ENCODE measurements at regions not wholly inside any gene's neighbourhood (a gene's known extent, or its start where the extent isn't known, plus 50 kb on each side); places are given as distances from the start of the nearest gene placed in this dataset.

DNA sequence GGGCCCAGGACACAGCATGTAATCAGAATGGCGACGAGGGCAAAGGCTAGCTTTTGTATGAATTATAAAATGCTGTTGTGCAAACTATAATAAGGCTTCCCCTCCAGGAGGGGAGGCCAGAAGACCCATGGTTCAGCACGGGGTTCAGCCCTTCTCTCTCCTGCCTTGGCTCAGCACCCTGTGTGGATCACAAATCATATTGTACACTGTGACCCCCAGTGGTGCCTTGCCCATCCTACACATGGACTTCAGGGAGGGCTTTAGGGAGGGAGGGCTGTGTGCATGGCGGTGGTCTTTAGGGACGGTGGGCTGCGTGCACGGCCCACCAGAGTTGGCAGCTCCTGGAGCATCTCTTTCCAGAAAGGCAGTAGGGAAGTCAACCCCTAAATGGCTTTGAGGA, 120.8 kb upstream of the TNR start:
- ATAC-seq (replicated peaks in 6 of 8): no peak
- Histone ChIP-seq H3K4me1 (replicated peaks in 1 of 2) (peaks cover 26 to 35% of the 10 kb centered on the region in 2 donors), H3K27ac (no peak overlapping the region), H3K4me3 (no peak overlapping the region)
- in situ Hi-C loops (cut with MboI; ENCODE audit: low pct_unique_long_range_greater_than_20kb in 2 of 9, low sequenced_read_pairs in 9 of 9, unreplicated experiment in 9 of 9): no loop called here
- WGBS, 10 experiments: 38 to 100% (median 86%) methylated on average over 2 to 7 of the region's 7 CpGs; no CpG with 5 or more reads in 5 of the 10 experiments

DNA sequence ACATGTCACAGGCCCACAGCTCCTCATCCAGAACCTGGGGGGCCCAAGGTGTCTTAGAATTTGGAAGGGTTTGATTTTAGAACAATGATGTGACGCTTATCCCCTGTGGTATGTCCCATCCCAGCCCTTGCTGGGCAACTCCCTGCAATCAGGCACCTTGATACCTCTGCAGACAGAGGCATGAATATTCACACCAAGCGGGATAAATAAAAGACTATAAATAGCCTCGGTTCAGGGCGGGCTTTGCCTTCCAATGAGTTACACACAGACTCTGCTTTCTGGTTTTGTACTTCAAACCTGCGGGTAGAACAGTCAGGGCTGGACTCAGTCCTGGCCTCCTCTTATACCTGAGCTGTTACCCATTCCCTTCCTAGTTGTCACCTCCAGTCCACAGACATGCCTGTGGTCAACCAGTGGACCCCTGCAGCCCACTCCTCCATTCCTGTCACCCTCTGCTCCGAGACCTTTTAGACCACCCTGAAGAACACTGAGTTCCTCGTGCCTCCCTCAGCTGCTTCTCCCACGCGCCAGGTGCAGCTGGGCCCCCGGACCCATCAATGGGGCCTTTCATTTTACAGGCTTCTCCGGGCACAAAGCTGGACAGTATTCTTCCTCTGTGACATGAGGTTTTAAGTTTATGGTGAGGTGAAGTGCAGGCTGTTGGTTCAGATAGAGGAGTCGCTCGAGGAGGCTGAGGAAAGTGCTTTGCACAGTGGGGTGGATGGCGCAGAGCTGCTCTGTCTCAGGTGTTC, 120.1 kb upstream of the TNR start:
- peaks cover 26 to 35% of the 10 kb centered on the region in 2 donors for H3K4me1 ChIP-seq (replicated peaks in 1 of 2)
- H3K27ac ChIP-seq: no peak overlapping the region
- 65 to 95% (median 88%) methylated on average over 3 to 13 of the region's 14 CpGs; no CpG with 5 or more reads in 3 of the 10 experiments for WGBS, 10 experiments
- in situ Hi-C loops (cut with MboI; ENCODE audit: low pct_unique_long_range_greater_than_20kb in 2 of 9, low sequenced_read_pairs in 9 of 9, unreplicated experiment in 9 of 9): no loop called here
- no peak overlapping the region for H3K4me3 ChIP-seq
- peak in 7 of 8 experiments; percentile 23 to 54 (median 38) for ATAC-seq (replicated peaks in 6 of 8)

DNA sequence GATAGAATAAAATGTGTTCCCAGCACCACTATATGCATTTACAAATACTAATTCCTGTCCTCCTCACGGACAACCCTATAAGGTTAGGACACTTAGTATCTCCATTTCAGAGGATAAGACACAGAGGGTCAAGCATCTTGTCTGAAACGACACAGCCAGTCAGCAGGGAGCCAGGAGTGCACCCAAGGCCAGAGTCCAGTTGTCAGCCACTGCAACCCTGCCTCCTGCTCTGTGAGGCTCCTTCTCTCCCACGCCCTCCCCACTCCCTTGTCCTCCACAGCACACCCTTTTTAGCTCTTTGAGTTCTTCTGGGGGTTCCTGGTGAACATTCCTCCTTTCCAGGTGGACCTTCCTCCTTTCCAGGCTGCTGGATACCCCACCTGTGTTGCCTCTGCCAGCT, 119.0 kb upstream of the TNR start:
- 17 to 94% (median 79%) methylated on average over 1 to 3 of the region's 3 CpGs; no CpG with 5 or more reads in 3 of the 10 experiments for WGBS, 10 experiments
- H3K4me3 ChIP-seq: no peak overlapping the region
- peaks cover 33 to 41% of the 10 kb centered on the region in 2 donors for H3K4me1 ChIP-seq (replicated peaks in 1 of 2)
- H3K27ac ChIP-seq: no peak overlapping the region
- in situ Hi-C loops (cut with MboI; ENCODE audit: low pct_unique_long_range_greater_than_20kb in 2 of 9, low sequenced_read_pairs in 9 of 9, unreplicated experiment in 9 of 9): no loop called here
- no peak for ATAC-seq (replicated peaks in 6 of 8)

DNA sequence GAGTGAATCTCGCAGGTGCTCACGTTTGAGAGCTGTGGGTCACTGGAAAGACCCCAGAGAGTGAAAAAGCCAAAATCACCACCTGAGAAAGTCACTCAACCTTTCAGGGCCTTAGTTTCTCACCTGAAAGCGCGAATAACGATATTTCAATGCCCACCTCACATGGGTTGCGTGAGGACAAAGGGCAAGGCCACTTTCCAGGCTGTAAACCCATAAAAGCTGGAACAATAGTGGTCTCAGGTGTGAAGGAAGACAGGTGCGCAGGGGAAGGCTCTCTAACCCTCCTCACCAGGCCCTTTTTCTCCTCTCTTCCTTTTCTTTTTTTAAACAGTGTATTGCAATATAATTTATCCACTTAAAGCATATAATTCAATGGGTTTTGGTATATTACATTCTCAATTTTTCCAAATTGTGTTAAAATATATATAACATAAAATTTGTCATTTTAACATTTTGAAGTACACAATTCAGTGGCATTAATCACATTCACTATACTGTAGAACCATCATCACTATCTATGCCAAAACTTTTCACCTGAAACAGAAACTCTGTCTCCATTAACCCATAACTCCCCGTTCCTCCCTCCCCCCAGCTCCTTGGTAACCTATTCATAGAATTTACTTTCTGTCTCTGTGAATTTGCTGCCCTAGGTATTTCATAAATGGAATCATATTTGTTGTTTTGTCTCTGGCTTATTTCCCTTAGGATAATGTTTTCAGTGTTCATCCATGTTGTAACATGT, 118.4 kb upstream of the TNR start:
- no peak overlapping the region for H3K4me3 ChIP-seq
- H3K27ac ChIP-seq: no peak overlapping the region
- in situ Hi-C loops (cut with MboI; ENCODE audit: low pct_unique_long_range_greater_than_20kb in 2 of 9, low sequenced_read_pairs in 9 of 9, unreplicated experiment in 9 of 9): no loop called here
- peaks cover 31 to 46% of the 10 kb centered on the region in 2 donors for H3K4me1 ChIP-seq (replicated peaks in 1 of 2)
- 0 to 90% (median 65%) methylated on average over 1 to 8 of the region's 8 CpGs for WGBS, 10 experiments
- no peak for ATAC-seq (replicated peaks in 6 of 8)

DNA sequence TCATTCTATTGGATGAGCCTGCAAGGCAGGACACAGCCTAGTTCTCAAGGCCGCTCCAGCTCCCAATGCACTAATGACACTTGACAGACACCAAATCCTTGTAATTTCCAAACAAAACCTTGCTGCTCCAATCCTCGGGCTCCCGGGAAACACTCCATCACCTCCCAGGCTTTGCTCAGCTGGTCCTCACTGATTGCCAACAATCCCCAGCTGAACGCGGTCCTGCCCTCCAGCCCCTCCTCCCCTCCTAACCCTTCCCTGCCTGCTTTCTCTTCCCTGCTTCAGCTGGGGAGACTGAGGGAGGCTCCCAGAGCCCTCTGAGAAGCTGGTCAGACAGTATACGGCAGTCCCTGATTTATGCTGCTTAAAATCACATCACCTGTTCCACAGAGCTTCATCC, 114.4 kb upstream of the TNR start:
- peaks cover 7 to 11% of the 10 kb centered on the region in 2 donors for H3K4me1 ChIP-seq (replicated peaks in 1 of 2)
- H3K4me3 ChIP-seq: no peak overlapping the region
- 0 to 80% (median 24%) methylated on average over 1 to 6 of the region's 6 CpGs; no CpG with 5 or more reads in 2 of the 10 experiments for WGBS, 10 experiments
- ATAC-seq (replicated peaks in 6 of 8): peak in 5 of 8 experiments; percentile 50 to 83 (median 76)
- no peak overlapping the region for H3K27ac ChIP-seq
- in situ Hi-C loops (cut with MboI; ENCODE audit: low pct_unique_long_range_greater_than_20kb in 2 of 9, low sequenced_read_pairs in 9 of 9, unreplicated experiment in 9 of 9): no loop called here

DNA sequence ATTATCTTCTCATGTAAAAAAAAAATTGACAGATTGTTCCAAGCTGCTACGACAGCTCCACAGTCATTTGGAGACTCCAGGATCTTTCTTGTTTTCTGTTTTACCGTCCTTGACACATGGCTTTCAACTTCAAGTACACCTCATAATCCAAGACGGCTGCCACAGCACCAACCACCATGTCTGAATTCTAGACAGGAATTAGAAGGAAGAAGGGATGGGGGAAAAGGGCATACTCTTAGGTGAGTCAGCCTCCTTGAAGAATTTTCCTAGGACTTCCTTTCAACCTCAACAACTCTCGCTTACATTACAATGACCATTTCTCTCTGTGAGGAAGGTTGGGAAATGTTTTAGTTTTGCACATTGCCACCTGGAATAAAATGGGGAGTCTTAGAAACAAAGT, 110.3 kb upstream of the TNR start:
- H3K4me3 ChIP-seq: no peak overlapping the region
- in situ Hi-C loops (cut with MboI; ENCODE audit: low pct_unique_long_range_greater_than_20kb in 2 of 9, low sequenced_read_pairs in 9 of 9, unreplicated experiment in 9 of 9): no loop called here
- 13 to 100% (median 83%) methylated on average over 1 to 4 of the region's 4 CpGs; no CpG with 5 or more reads in 1 of the 10 experiments for WGBS, 10 experiments
- H3K4me1 ChIP-seq (replicated peaks in 1 of 2): peaks cover 7 to 11% of the 10 kb centered on the region in 2 donors
- no peak overlapping the region for H3K27ac ChIP-seq
- ATAC-seq (replicated peaks in 6 of 8): no peak

DNA sequence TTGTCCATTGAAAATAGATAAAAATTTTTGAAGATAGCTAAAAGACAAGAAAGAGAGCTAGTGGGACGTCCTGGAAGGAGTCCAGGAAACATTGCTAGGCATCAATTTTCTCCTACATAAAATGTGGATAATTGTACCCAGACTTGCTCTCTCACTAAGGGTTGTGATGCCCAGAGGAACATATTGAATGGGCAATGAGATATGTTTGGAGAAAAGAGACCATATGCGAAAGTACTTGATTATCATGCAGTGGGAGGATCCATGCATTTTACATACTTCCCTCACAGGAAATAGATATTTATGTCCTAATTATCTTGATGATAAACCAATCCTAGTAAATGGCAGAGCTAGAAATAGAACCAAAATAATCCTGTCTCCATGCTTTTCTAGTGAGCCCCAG, 108.4 kb upstream of the TNR start:
- in situ Hi-C loops (cut with MboI; ENCODE audit: low pct_unique_long_range_greater_than_20kb in 2 of 9, low sequenced_read_pairs in 9 of 9, unreplicated experiment in 9 of 9): no loop called here
- Histone ChIP-seq H3K4me1 (replicated peaks in 1 of 2) (no peaks in the 10 kb centered on the region), H3K4me3 (no peak overlapping the region), H3K27ac (no peak overlapping the region)
- ATAC-seq (replicated peaks in 6 of 8): no peak
- 4 to 100% (median 85%) methylated on average over 1 to 2 of the region's 2 CpGs for WGBS, 10 experiments

DNA sequence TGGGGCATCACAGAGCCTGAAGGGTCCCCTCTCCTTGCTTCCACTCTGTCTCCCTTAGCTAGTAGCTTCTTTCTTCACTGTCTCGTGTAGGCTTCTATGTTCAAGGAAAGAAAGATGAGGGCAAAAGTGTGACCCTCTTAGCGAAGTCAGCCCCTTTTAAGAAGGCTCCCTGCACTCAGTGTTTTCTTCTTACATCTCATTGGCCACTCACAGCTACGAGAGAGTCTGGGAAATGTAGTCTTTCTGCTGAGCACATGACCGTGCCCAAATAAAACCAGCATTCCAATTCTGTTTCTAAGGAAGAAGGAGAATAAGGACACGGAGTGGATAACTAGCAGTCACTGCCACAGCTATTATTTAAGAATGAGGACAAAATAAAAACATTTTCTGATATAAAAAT, 104.9 kb upstream of the TNR start:
- Histone ChIP-seq H3K27ac (no peak overlapping the region), H3K4me1 (replicated peaks in 1 of 2) (no peaks in the 10 kb centered on the region), H3K4me3 (no peak overlapping the region)
- peak in 1 of 8 experiments; percentile 66 for ATAC-seq (replicated peaks in 6 of 8)
- WGBS, 10 experiments: 0 to 53% (median 23%) methylated on average over 1 to 5 of the region's 5 CpGs
- in situ Hi-C loops (cut with MboI; ENCODE audit: low pct_unique_long_range_greater_than_20kb in 2 of 9, low sequenced_read_pairs in 9 of 9, unreplicated experiment in 9 of 9): no loop called here

DNA sequence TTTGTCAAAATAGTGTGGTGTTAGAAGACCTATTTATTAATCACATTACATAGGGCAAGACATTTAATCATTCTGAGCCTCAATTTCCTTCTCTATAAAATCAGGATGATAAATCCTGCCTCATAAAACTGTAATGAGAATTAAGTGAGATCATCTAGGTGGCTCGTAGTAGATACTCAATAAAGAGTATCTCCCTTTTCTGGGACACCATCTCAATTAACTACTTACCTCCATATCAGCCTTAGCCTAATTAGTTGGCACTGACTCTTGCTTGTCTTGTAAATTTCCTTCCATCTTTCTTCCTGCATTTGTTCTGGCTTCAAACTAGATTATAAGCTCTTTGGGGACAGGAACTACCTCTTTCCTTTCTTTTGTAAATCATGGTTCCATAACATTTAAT, 102.6 kb upstream of the TNR start:
- ATAC-seq (replicated peaks in 6 of 8): no peak
- in situ Hi-C loops (cut with MboI; ENCODE audit: low pct_unique_long_range_greater_than_20kb in 2 of 9, low sequenced_read_pairs in 9 of 9, unreplicated experiment in 9 of 9): no loop called here
- Histone ChIP-seq H3K27ac (no peak overlapping the region), H3K4me3 (no peak overlapping the region), H3K4me1 (replicated peaks in 1 of 2) (peaks cover 16% of the 10 kb centered on the region in 2 donors)
- 0 to 100% (median 80%) methylated on average over 1 of the region's 1 CpG; no CpG with 5 or more reads in 2 of the 10 experiments for WGBS, 10 experiments

DNA sequence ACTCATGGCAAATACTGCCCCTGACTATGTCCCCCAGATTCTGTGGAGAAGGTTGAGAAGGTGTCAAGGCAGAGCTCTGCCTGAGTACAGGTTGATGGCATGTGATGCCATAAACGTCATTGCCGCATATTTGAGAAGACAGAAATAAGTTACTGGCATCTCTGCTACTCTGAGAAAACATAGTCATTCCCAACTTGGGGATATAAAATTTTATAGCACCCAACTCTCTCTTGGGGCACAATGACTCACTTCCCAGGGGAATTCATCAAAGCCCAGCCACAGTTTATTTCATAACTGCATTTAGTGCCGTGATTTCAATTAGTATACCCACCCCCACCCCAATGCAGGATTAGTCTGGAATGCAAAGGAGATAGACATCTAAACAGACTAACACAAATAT, 101.9 kb upstream of the TNR start:
- H3K4me1 ChIP-seq (replicated peaks in 1 of 2): peaks cover 21% of the 10 kb centered on the region in 2 donors
- H3K27ac ChIP-seq: no peak overlapping the region
- no peak overlapping the region for H3K4me3 ChIP-seq
- ATAC-seq (replicated peaks in 6 of 8): no peak
- in situ Hi-C loops (cut with MboI; ENCODE audit: low pct_unique_long_range_greater_than_20kb in 2 of 9, low sequenced_read_pairs in 9 of 9, unreplicated experiment in 9 of 9): no loop called here
- 40 to 96% (median 85%) methylated on average over 2 to 3 of the region's 3 CpGs; no CpG with 5 or more reads in 5 of the 10 experiments for WGBS, 10 experiments

DNA sequence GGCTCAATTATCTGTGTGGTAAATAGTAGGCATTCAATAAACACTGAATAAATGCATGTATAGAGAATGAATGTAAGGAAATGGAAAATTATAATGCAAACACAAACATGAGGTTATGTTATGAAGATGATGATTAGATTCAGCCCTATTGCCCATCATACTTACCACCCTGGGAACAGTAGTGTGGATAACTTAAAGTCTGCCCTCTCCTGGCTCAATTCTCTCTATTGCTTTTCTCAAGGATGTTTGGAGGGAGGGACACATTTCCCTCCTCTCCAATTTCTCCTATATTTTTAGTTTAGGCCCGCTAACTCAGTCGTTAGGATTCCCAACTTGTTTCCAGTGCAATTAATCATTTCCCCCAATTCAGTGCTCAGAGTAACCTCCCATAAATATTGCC, 101.5 kb upstream of the TNR start:
- no peak overlapping the region for H3K4me3 ChIP-seq
- in situ Hi-C loops (cut with MboI; ENCODE audit: low pct_unique_long_range_greater_than_20kb in 2 of 9, low sequenced_read_pairs in 9 of 9, unreplicated experiment in 9 of 9): no loop called here
- H3K4me1 ChIP-seq (replicated peaks in 1 of 2): peaks cover 21% of the 10 kb centered on the region in 2 donors
- no peak overlapping the region for H3K27ac ChIP-seq
- no peak for ATAC-seq (replicated peaks in 6 of 8)
- 20 to 100% (median 48%) methylated on average over 1 to 2 of the region's 2 CpGs; no CpG with 5 or more reads in 2 of the 10 experiments for WGBS, 10 experiments

DNA sequence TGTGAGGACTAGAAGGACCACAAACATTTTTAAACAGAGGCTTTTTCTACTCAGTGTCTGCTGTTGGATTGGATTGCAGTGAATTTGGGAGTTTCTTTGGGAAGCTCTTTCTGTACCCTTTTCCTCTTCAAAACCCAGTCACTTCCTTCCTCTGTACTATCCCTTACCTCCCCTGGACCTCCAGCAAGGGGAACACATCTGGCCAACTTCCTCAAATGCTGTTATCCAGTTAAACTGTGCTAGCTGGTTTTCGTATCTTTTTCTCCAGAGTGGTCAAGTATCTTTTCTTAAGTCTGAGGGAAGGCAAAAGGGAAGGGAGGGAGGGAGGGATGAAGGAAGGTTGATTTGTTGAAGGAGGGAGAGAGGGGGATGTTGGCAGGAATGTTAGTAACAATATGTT, 99.2 kb upstream of the TNR start:
- Histone ChIP-seq H3K4me1 (replicated peaks in 1 of 2) (peaks cover 21 to 24% of the 10 kb centered on the region in 2 donors), H3K27ac (peak overlapping the region; percentile 0 to 9), H3K4me3 (no peak overlapping the region)
- ATAC-seq (replicated peaks in 6 of 8): no peak
- 100% methylated on average over 1 of the region's 1 CpG; no CpG with 5 or more reads in 9 of the 10 experiments for WGBS, 10 experiments
- in situ Hi-C loops (cut with MboI; ENCODE audit: low pct_unique_long_range_greater_than_20kb in 2 of 9, low sequenced_read_pairs in 9 of 9, unreplicated experiment in 9 of 9): no loop called here

DNA sequence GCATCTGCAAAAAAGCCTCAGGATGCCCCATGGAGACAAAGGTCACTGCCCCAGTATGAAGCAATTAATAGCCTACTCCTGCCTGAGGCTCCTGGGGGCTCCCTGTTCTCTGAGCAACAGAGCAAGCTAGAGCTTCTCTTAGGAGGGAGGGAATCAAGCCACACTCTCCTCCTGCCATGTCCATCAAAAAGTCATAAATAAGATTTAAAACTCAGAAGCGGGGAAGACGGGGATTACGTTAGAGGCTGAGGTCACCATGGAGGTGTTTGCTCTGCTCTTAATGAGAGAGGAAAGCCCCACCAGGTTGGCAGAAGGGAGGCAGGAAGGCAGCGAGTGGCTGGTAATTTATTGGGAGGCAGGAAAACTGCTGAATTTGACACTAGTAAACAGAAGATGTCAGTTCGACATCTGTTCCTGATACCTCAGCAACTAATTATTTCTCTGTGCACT, 98.4 kb upstream of the TNR start:
- in situ Hi-C loops (cut with MboI; ENCODE audit: low pct_unique_long_range_greater_than_20kb in 2 of 9, low sequenced_read_pairs in 9 of 9, unreplicated experiment in 9 of 9): no loop called here
- H3K4me1 ChIP-seq (replicated peaks in 1 of 2): peaks cover 21 to 24% of the 10 kb centered on the region in 2 donors
- H3K27ac ChIP-seq: no peak overlapping the region
- WGBS, 10 experiments: 0 to 50% (median 15%) methylated on average over 1 to 5 of the region's 5 CpGs; no CpG with 5 or more reads in 3 of the 10 experiments
- ATAC-seq (replicated peaks in 6 of 8): peak in 5 of 8 experiments; percentile 92 to 95 (median 94)
- H3K4me3 ChIP-seq: no peak overlapping the region
